ENCODE measurements at regions not wholly inside any gene's neighbourhood (a gene's known extent, or its start where the extent isn't known, plus 50 kb on each side); places are given as distances from the start of the nearest gene placed in this dataset.

DNA sequence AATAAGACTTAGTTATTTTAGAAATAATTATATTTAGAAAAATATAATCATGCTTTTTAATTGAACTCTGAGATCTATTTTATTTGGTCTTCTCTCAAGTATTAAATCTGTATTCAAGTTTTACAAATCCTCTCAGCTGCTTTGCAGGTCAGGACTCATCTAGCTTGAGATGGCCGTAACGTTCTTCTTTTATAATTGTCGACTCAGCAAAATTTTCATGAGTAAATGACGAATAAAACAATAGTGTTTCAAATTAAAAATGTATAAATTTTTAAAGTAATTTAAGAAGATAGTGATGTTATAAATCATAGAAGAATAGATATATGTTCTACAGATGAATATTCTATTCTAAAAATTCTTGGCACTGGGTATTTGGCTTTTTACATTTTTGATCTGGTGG lies 957.1 kb upstream of the EYS start:
- no peak for TF ChIP-seq CTCF (IDR thresholded peaks at IDR 0.05; ENCODE audit: low read depth, low read length)
- TF ChIP-seq EZH2phosphoT487 (IDR thresholded peaks at IDR 0.05; ENCODE audit: low read depth) = no peak
- Histone ChIP-seq H3K4me1 (ENCODE audit: low read length) (no peaks in the 10 kb centered on the region), H3K4me3 (ENCODE audit: low read length) (no peak overlapping the region), H4K20me1 (ENCODE audit: insufficient read depth, low read length) (no peaks in the 10 kb centered on the region), H3K4me2 (ENCODE audit: low read length) (no peak overlapping the region), H3K79me2 (ENCODE audit: low read length) (no peaks in the 10 kb centered on the region), H3K36me3 (replicated peaks; ENCODE audit: low read depth, low read length) (no peaks in the 10 kb centered on the region), H3K27me3 (ENCODE audit: low read depth, low read length) (no peaks in the 10 kb centered on the region), H3K9ac (ENCODE audit: low read length) (no peak overlapping the region), H2AFZ (ENCODE audit: low read depth, low read length) (no peak overlapping the region), H3K9me3 (ENCODE audit: insufficient read depth, low read length) (no peaks in the 10 kb centered on the region), H3K27ac (ENCODE audit: low read length) (no peak overlapping the region)

DNA sequence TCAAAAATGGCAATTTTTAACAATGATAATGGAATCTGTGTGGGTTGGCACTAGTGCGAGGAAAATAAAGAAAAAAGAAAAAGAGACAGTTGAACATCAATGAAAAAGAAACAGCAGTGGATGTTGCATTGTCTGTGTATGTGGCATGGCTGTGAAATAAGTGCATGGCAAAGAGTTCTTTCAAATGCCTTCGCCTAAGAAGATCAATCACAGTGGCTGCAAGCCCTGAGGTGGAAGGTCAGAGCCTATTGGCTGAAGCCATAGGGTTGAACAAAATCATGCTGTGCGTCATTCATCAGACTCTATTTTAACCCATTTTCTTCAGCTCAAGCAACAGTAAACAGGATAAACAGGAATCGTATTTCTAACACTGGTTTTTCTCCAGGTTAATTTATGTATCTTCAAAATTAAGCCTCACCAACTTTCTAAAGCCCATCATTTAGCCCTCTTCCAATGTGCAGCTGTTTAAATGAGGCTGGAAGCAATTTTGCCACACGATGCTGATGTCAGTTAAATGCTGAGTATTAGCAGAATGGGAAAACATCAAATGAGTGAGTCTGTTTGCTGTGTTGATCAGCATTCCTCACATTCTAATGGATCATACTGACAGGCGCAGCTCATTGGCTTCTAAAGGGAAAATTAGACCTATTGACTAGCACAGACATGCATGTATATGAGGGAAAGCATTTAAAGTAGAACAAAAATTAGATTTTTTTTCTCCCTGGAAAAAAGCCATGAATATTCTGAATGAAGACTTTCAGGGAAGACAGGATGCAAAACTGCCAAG lies 955.9 kb upstream of the EYS start:
- Histone ChIP-seq H3K4me2 (ENCODE audit: low read length) (no peak overlapping the region), H3K4me1 (ENCODE audit: low read length) (no peaks in the 10 kb centered on the region), H3K27me3 (ENCODE audit: low read depth, low read length) (no peaks in the 10 kb centered on the region), H3K9ac (ENCODE audit: low read length) (no peak overlapping the region), H3K79me2 (ENCODE audit: low read length) (no peaks in the 10 kb centered on the region), H3K36me3 (replicated peaks; ENCODE audit: low read depth, low read length) (no peaks in the 10 kb centered on the region), H3K27ac (ENCODE audit: low read length) (no peak overlapping the region), H3K4me3 (ENCODE audit: low read length) (no peak overlapping the region), H2AFZ (ENCODE audit: low read depth, low read length) (no peak overlapping the region), H3K9me3 (ENCODE audit: insufficient read depth, low read length) (no peaks in the 10 kb centered on the region), H4K20me1 (ENCODE audit: insufficient read depth, low read length) (no peaks in the 10 kb centered on the region)
- TF ChIP-seq EZH2phosphoT487 (IDR thresholded peaks at IDR 0.05; ENCODE audit: low read depth) = no peak
- TF ChIP-seq CTCF (IDR thresholded peaks at IDR 0.05; ENCODE audit: low read depth, low read length) = no peak

GRCh38 chr6:66662196-66662595 lies 955.2 kb upstream of the EYS start:
- Histone ChIP-seq H3K4me3 (ENCODE audit: low read length) (no peak overlapping the region), H3K4me1 (ENCODE audit: low read length) (no peaks in the 10 kb centered on the region), H4K20me1 (ENCODE audit: insufficient read depth, low read length) (no peaks in the 10 kb centered on the region), H3K9me3 (ENCODE audit: insufficient read depth, low read length) (no peaks in the 10 kb centered on the region), H3K27ac (ENCODE audit: low read length) (no peak overlapping the region), H3K9ac (ENCODE audit: low read length) (no peak overlapping the region), H2AFZ (ENCODE audit: low read depth, low read length) (no peak overlapping the region), H3K36me3 (replicated peaks; ENCODE audit: low read depth, low read length) (no peaks in the 10 kb centered on the region), H3K79me2 (ENCODE audit: low read length) (no peaks in the 10 kb centered on the region), H3K27me3 (ENCODE audit: low read depth, low read length) (no peaks in the 10 kb centered on the region), H3K4me2 (ENCODE audit: low read length) (no peak overlapping the region)
- TF ChIP-seq EZH2phosphoT487 (IDR thresholded peaks at IDR 0.05; ENCODE audit: low read depth) (no peak), CTCF (IDR thresholded peaks at IDR 0.05; ENCODE audit: low read depth, low read length) (peak; percentile 64)

DNA sequence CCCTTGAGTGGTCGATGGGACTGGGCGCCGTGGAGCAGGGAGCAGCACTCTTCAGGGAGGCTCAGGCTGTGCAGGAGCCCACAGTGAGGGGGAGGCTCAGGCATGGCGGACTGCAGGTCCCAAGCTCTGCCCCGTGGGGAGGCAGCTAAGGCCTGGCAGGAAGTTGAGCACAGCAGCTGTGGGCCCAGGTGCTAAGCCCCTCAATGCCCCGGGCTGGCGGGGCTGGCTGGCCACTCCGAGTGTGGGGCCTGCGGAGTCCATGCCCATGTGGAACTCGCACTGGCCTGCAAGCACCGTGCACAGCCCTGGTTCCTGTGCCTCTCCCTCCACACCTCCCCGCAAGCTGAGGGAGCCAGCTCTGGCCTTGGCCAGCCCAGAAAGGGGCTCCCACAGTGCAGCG lies 948.4 kb upstream of the EYS start:
- no peak overlapping the region for H3K9ac ChIP-seq (ENCODE audit: low read length)
- no peak overlapping the region for H2AFZ ChIP-seq (ENCODE audit: low read depth, low read length)
- no peaks in the 10 kb centered on the region for H3K79me2 ChIP-seq (ENCODE audit: low read length)
- H3K9me3 ChIP-seq (ENCODE audit: insufficient read depth, low read length) = no peaks in the 10 kb centered on the region
- no peak for TF ChIP-seq EZH2phosphoT487 (IDR thresholded peaks at IDR 0.05; ENCODE audit: low read depth)
- no peak for TF ChIP-seq CTCF (IDR thresholded peaks at IDR 0.05; ENCODE audit: low read depth, low read length)
- H3K4me3 ChIP-seq (ENCODE audit: low read length) = no peak overlapping the region
- no peaks in the 10 kb centered on the region for H4K20me1 ChIP-seq (ENCODE audit: insufficient read depth, low read length)
- H3K4me2 ChIP-seq (ENCODE audit: low read length) = no peak overlapping the region
- no peaks in the 10 kb centered on the region for H3K36me3 ChIP-seq (replicated peaks; ENCODE audit: low read depth, low read length)
- H3K27ac ChIP-seq (ENCODE audit: low read length) = no peak overlapping the region
- no peaks in the 10 kb centered on the region for H3K27me3 ChIP-seq (ENCODE audit: low read depth, low read length)
- H3K4me1 ChIP-seq (ENCODE audit: low read length) = no peaks in the 10 kb centered on the region
